ENCODE measurements at regions not wholly inside any gene's neighbourhood (a gene's known extent, or its start where the extent isn't known, plus 50 kb on each side); places are given as distances from the start of the nearest gene placed in this dataset.

- TF ChIP-seq CTCF (IDR thresholded peaks at IDR 0.05 in 2 of 3, conservative IDR thresholded peaks at IDR 0.05 in 1 of 3; ENCODE audit: borderline replicate concordance in 1 of 3, insufficient read depth in 1 of 3, low read depth in 2 of 3, low read length in 2 of 3) (no peak), EZH2phosphoT487 (IDR thresholded peaks at IDR 0.05; ENCODE audit: borderline replicate concordance) (no peak), REST (IDR thresholded peaks at IDR 0.05; ENCODE audit: low read depth) (no peak), EZH2 (IDR thresholded peaks at IDR 0.05) (no peak)
Observed at GRCh38 chr6:100999034-100999597, 118.0 kb upstream of the ASCC3 start.

All from HCT116 (cell line).